Mesendoderm (in vitro differentiated cells): ENCODE measurements at regions not wholly inside any gene's neighbourhood (a gene's known extent, or its start where the extent isn't known, plus 50 kb on each side); places are given as distances from the start of the nearest gene placed in this dataset.

Experiments
- DNase-seq: peaks from one replicate; pipeline ENCODE4 v3.0.0; 2013
- H2AK5ac ChIP-seq: 2 replicates; pipeline ENCODE4 v1.6.1; 2013; ENCODE audit warnings: low read length, inconsistent platforms
- H2BK120ac ChIP-seq: 2 replicates; pipeline ENCODE4 v1.6.1; 2013; ENCODE audit warnings: low read depth, mild to moderate bottlenecking, low read length, moderate library complexity, mixed read lengths
- H2BK15ac ChIP-seq: replicated peaks from 2 replicates; pipeline ENCODE4 v1.6.1; 2013; ENCODE audit warnings: low read depth, mild to moderate bottlenecking, moderate library complexity
- H2BK5ac ChIP-seq: 2 replicates; pipeline ENCODE4 v1.6.1; 2013; ENCODE audit warnings: low read length, inconsistent platforms
- H3K18ac ChIP-seq: 2 replicates; pipeline ENCODE4 v1.6.1; 2013; ENCODE audit warnings: mild to moderate bottlenecking, low read length, mixed read lengths
- H3K23ac ChIP-seq: one replicate; pipeline ENCODE4 v1.6.1; 2013; ENCODE audit warnings: low read length
- H3K27ac ChIP-seq: 2 replicates; pipeline ENCODE4 v1.5.1; 2013; ENCODE audit warnings: low read depth, mild to moderate bottlenecking, inconsistent platforms, low read length, moderate library complexity
- H3K27me3 ChIP-seq: 2 replicates; pipeline ENCODE4 v1.6.1; 2013; ENCODE audit warnings: low read length, control low read depth, mild to moderate bottlenecking, inconsistent platforms; ENCODE audit not compliant: insufficient read depth, poor library complexity
- H3K36me3 ChIP-seq: 2 replicates; pipeline ENCODE4 v1.6.1; 2013; ENCODE audit warnings: low read length, inconsistent platforms; ENCODE audit not compliant: control insufficient read depth, insufficient read depth
- H3K4ac ChIP-seq: one replicate; pipeline ENCODE4 v1.6.1; 2013; ENCODE audit warnings: low read depth, mild to moderate bottlenecking, low read length, moderate library complexity
- H3K4me1 ChIP-seq: 2 replicates; pipeline ENCODE4 v1.6.1; 2013; ENCODE audit warnings: low read depth, low read length, inconsistent platforms; ENCODE audit not compliant: control insufficient read depth
- H3K4me2 ChIP-seq: 2 replicates; pipeline ENCODE4 v1.6.1; 2013; ENCODE audit warnings: low read length
- H3K4me3 ChIP-seq: 2 replicates; pipeline ENCODE4 v1.5.1; 2013; ENCODE audit warnings: mild to moderate bottlenecking, low read length
- H3K56ac ChIP-seq: one replicate; pipeline ENCODE4 v1.6.1; 2013; ENCODE audit warnings: low read length
- H3K79me1 ChIP-seq: 2 replicates; pipeline ENCODE4 v1.6.1; 2013; ENCODE audit warnings: low read length, inconsistent platforms
- H3K79me2 ChIP-seq: 2 replicates; pipeline ENCODE4 v1.6.1; 2013; ENCODE audit warnings: mild to moderate bottlenecking, low read length; ENCODE audit not compliant: control insufficient read depth, insufficient read depth
- H3K9ac ChIP-seq: 2 replicates; pipeline ENCODE4 v1.6.1; 2013; ENCODE audit warnings: low read length, inconsistent platforms
- H4K5ac ChIP-seq: one replicate; pipeline ENCODE4 v1.6.1; 2013; ENCODE audit warnings: low read length
- H4K8ac ChIP-seq: one replicate; pipeline ENCODE4 v1.6.1; 2013; ENCODE audit warnings: low read depth, mild to moderate bottlenecking, control low read depth, low read length, moderate library complexity
- WGBS: extraction: QIAGEN DNeasy Blood & Tissue Kit; methylation state at CpG from one replicate; pipeline ENCODE4 v1.1.7; 2013; ENCODE audit warnings: low lambda C conversion rate, missing lambda C conversion rate; ENCODE audit not compliant: insufficient coverage; ENCODE audit errors: extremely low coverage; 5-methylcytosine and 5-hydroxymethylcytosine counted together

GRCh38 chr1:58076258-58076657, 470.3 kb downstream of the OMA1 start:
- WGBS: no CpG with 5 or more reads among the region's 2 CpGs

GRCh38 chr1:58075188-58075578, 471.3 kb downstream of the OMA1 start:
- Histone ChIP-seq H3K79me1 (no peaks in the 10 kb centered on the region), H3K4ac (no peak overlapping the region), H4K8ac (no peak overlapping the region), H3K27me3 (no peaks in the 10 kb centered on the region), H3K79me2 (no peaks in the 10 kb centered on the region), H3K56ac (no peak overlapping the region), H2BK120ac (no peak overlapping the region), H2AK5ac (no peak overlapping the region), H3K23ac (no peak overlapping the region), H3K4me3 (no peak overlapping the region), H4K5ac (no peak overlapping the region), H3K9ac (no peak overlapping the region), H3K4me1 (no peaks in the 10 kb centered on the region), H3K4me2 (no peak overlapping the region), H2BK5ac (no peak overlapping the region), H2BK15ac (no peak overlapping the region), H3K27ac (no peak overlapping the region), H3K36me3 (no peaks in the 10 kb centered on the region), H3K18ac (no peak overlapping the region)
- WGBS: no CpG with 5 or more reads among the region's 1 CpG
- peak; percentile 30 for DNase-seq

More at GRCh38 chr1:58076258-58076657, 470.3 kb downstream of the OMA1 start:
- no peak overlapping the region for H3K18ac ChIP-seq
- H3K4me1 ChIP-seq: no peaks in the 10 kb centered on the region
- no peak overlapping the region for H3K56ac ChIP-seq
- no peaks in the 10 kb centered on the region for H3K27me3 ChIP-seq
- no peak overlapping the region for H3K4ac ChIP-seq
- H2AK5ac ChIP-seq: no peak overlapping the region
- no peak overlapping the region for H3K4me2 ChIP-seq
- DNase-seq: no peak
- H4K5ac ChIP-seq: no peak overlapping the region
- H2BK120ac ChIP-seq: no peak overlapping the region
- no peaks in the 10 kb centered on the region for H3K79me2 ChIP-seq
- H3K23ac ChIP-seq: no peak overlapping the region
- H4K8ac ChIP-seq: no peak overlapping the region
- H3K4me3 ChIP-seq: no peak overlapping the region
- H3K79me1 ChIP-seq: no peaks in the 10 kb centered on the region
- H3K9ac ChIP-seq: no peak overlapping the region
- H2BK15ac ChIP-seq: no peak overlapping the region
- H3K27ac ChIP-seq: no peak overlapping the region
- H2BK5ac ChIP-seq: no peak overlapping the region
- no peaks in the 10 kb centered on the region for H3K36me3 ChIP-seq

GRCh38 chr1:58072450-58072849, 474.1 kb downstream of the OMA1 start:
- Histone ChIP-seq H3K18ac (no peak overlapping the region), H3K27me3 (no peaks in the 10 kb centered on the region), H2BK15ac (no peak overlapping the region), H2AK5ac (no peak overlapping the region), H3K4me3 (no peak overlapping the region), H4K8ac (no peak overlapping the region), H3K36me3 (no peaks in the 10 kb centered on the region), H4K5ac (no peak overlapping the region), H3K56ac (no peak overlapping the region), H3K23ac (no peak overlapping the region), H3K79me1 (no peaks in the 10 kb centered on the region), H3K79me2 (no peaks in the 10 kb centered on the region), H3K4ac (no peak overlapping the region), H3K27ac (no peak overlapping the region), H3K4me2 (no peak overlapping the region), H2BK120ac (no peak overlapping the region), H3K4me1 (no peaks in the 10 kb centered on the region), H2BK5ac (no peak overlapping the region), H3K9ac (no peak overlapping the region)
- DNase-seq: no peak
- WGBS: no CpG with 5 or more reads among the region's 4 CpGs

GRCh38 chr1:58067082-58067481, 479.4 kb downstream of the OMA1 start:
- Histone ChIP-seq H3K4me2 (no peak overlapping the region), H3K27ac (no peak overlapping the region), H3K23ac (no peak overlapping the region), H2BK5ac (no peak overlapping the region), H2BK120ac (no peak overlapping the region), H3K36me3 (no peaks in the 10 kb centered on the region), H3K4ac (no peak overlapping the region), H3K4me1 (no peaks in the 10 kb centered on the region), H3K27me3 (no peaks in the 10 kb centered on the region), H4K8ac (no peak overlapping the region), H4K5ac (no peak overlapping the region), H3K79me1 (no peaks in the 10 kb centered on the region), H2AK5ac (no peak overlapping the region), H3K9ac (no peak overlapping the region), H3K56ac (no peak overlapping the region), H3K18ac (no peak overlapping the region), H2BK15ac (no peak overlapping the region), H3K79me2 (no peaks in the 10 kb centered on the region), H3K4me3 (no peak overlapping the region)
- peak; percentile 54 for DNase-seq
- no CpG with 5 or more reads among the region's 4 CpGs for WGBS

GRCh38 chr1:58065520-58065919, 481.0 kb downstream of the OMA1 start:
- Histone ChIP-seq H2BK120ac (no peak overlapping the region), H3K79me2 (no peaks in the 10 kb centered on the region), H2BK15ac (no peak overlapping the region), H3K4ac (no peak overlapping the region), H2BK5ac (no peak overlapping the region), H3K79me1 (no peaks in the 10 kb centered on the region), H4K5ac (no peak overlapping the region), H3K9ac (no peak overlapping the region), H3K4me1 (no peaks in the 10 kb centered on the region), H3K27me3 (no peaks in the 10 kb centered on the region), H3K18ac (no peak overlapping the region), H3K4me2 (no peak overlapping the region), H2AK5ac (no peak overlapping the region), H3K4me3 (no peak overlapping the region), H3K56ac (no peak overlapping the region), H3K36me3 (no peaks in the 10 kb centered on the region), H4K8ac (no peak overlapping the region), H3K27ac (no peak overlapping the region), H3K23ac (no peak overlapping the region)
- no CpG with 5 or more reads among the region's 6 CpGs for WGBS
- DNase-seq: peak; percentile 86

GRCh38 chr1:58064166-58064565, 482.4 kb downstream of the OMA1 start:
- Histone ChIP-seq H3K36me3 (no peaks in the 10 kb centered on the region), H3K56ac (no peak overlapping the region), H3K4ac (no peak overlapping the region), H2BK15ac (no peak overlapping the region), H3K27me3 (no peaks in the 10 kb centered on the region), H3K9ac (no peak overlapping the region), H3K79me2 (no peaks in the 10 kb centered on the region), H3K79me1 (no peaks in the 10 kb centered on the region), H4K5ac (no peak overlapping the region), H4K8ac (no peak overlapping the region), H2AK5ac (no peak overlapping the region), H2BK5ac (no peak overlapping the region), H3K23ac (no peak overlapping the region), H3K4me2 (no peak overlapping the region), H3K18ac (no peak overlapping the region), H3K4me1 (no peaks in the 10 kb centered on the region), H2BK120ac (no peak overlapping the region), H3K4me3 (no peak overlapping the region), H3K27ac (no peak overlapping the region)
- DNase-seq: peak; percentile 23
- no CpG with 5 or more reads among the region's 8 CpGs for WGBS
